ENCODE measurements at regions not wholly inside any gene's neighbourhood (a gene's known extent, or its start where the extent isn't known, plus 50 kb on each side); places are given as distances from the start of the nearest gene placed in this dataset.

- no peak overlapping the region for H3K27ac ChIP-seq (replicated peaks)
- TF ChIP-seq CTCF (IDR thresholded peaks at IDR 0.05; ENCODE audit: insufficient read depth, low read length) (no peak), SPI1 (IDR thresholded peaks at IDR 0.05; ENCODE audit: borderline replicate concordance, low read depth) (no peak), REST (IDR thresholded peaks at IDR 0.05; ENCODE audit: insufficient replicate concordance, low read depth) (no peak), GABPA (IDR thresholded peaks at IDR 0.05; ENCODE audit: low read depth) (no peak)
- H3K4me3 ChIP-seq (replicated peaks; ENCODE audit: insufficient read depth, low read length): no peak overlapping the region
- no peaks in the 10 kb centered on the region for H3K27me3 ChIP-seq (ENCODE audit: insufficient read depth, poor library complexity, severe bottlenecking)
- DNase-seq (ENCODE audit: low read depth in 1 of 2, low spot score in 1 of 2): no peak
These were observed 67.2 kb upstream of the ALX4 start for GRCh38 chr11:44377121-44377520.

- H3K27me3 ChIP-seq (ENCODE audit: insufficient read depth, poor library complexity, severe bottlenecking): no peaks in the 10 kb centered on the region
- no peak overlapping the region for H3K4me3 ChIP-seq (replicated peaks; ENCODE audit: insufficient read depth, low read length)
- H3K27ac ChIP-seq (replicated peaks): no peak overlapping the region
- TF ChIP-seq POLR2AphosphoS5 (IDR thresholded peaks at IDR 0.05; ENCODE audit: low read depth) (no peak), REST (IDR thresholded peaks at IDR 0.05; ENCODE audit: insufficient replicate concordance, low read depth) (no peak), GABPA (IDR thresholded peaks at IDR 0.05; ENCODE audit: low read depth) (no peak), CTCF (IDR thresholded peaks at IDR 0.05; ENCODE audit: insufficient read depth, low read length) (no peak), SPI1 (IDR thresholded peaks at IDR 0.05; ENCODE audit: borderline replicate concordance, low read depth) (no peak)
- no peak for DNase-seq (ENCODE audit: low read depth in 1 of 2, low spot score in 1 of 2)
These were observed 68.0 kb upstream of the ALX4 start for GRCh38 chr11:44377914-44378321.

- Histone ChIP-seq H3K27me3 (ENCODE audit: insufficient read depth, poor library complexity, severe bottlenecking) (no peaks in the 10 kb centered on the region), H3K4me3 (replicated peaks; ENCODE audit: insufficient read depth, low read length) (no peak overlapping the region), H3K27ac (replicated peaks) (no peak overlapping the region)
- no peak for DNase-seq (ENCODE audit: low read depth in 1 of 2, low spot score in 1 of 2)
- no peak for TF ChIP-seq POLR2AphosphoS5 (IDR thresholded peaks at IDR 0.05; ENCODE audit: low read depth)
- TF ChIP-seq GABPA (IDR thresholded peaks at IDR 0.05; ENCODE audit: low read depth): no peak
- no peak for TF ChIP-seq REST (IDR thresholded peaks at IDR 0.05; ENCODE audit: insufficient replicate concordance, low read depth)
These were observed 69.4 kb upstream of the ALX4 start for GRCh38 chr11:44379141-44380008.

Data from HL-60 (cell line).